HepG2 (cell line): ENCODE measurements at regions not wholly inside any gene's neighbourhood (a gene's known extent, or its start where the extent isn't known, plus 50 kb on each side); places are given as distances from the start of the nearest gene placed in this dataset.

Source experiments
- ARNT ChIP-seq: fragments of 450-650 bp; IDR thresholded peaks from 2 replicates; pipeline ENCODE4 v1.6.1; 2017
- POLR2AphosphoS5 ChIP-seq: IDR thresholded peaks from 2 replicates; pipeline ENCODE4 v1.6.1; 2012; ENCODE audit warnings: low read depth, low read length
- STAG1 ChIP-seq: sonication (generic); formaldehyde crosslinking; IDR thresholded peaks from 2 replicates; pipeline ENCODE4 v1.4.0; 2020; ENCODE audit warnings: missing genetic modification reagents
- ZBTB20 ChIP-seq: sonication (generic); formaldehyde crosslinking; IDR thresholded peaks from 2 replicates; pipeline ENCODE4 v1.8.1; 2023; ENCODE audit warnings: missing genetic modification reagents, low read depth, mild to moderate bottlenecking, borderline replicate concordance
- ZNF121 ChIP-seq: sonication (generic); formaldehyde crosslinking; IDR thresholded peaks from 2 replicates; pipeline ENCODE4 v1.5.0; 2020; ENCODE audit warnings: mild to moderate bottlenecking, missing genetic modification reagents
- ZNF224 ChIP-seq: sonication (generic); formaldehyde crosslinking; IDR thresholded peaks from 2 replicates; pipeline ENCODE4 v1.5.0; 2020; ENCODE audit warnings: mild to moderate bottlenecking, missing genetic modification reagents
- ZNF724P ChIP-seq: sonication (generic); formaldehyde crosslinking; IDR thresholded peaks from 2 replicates; pipeline ENCODE4 v1.8.0; 2022; ENCODE audit warnings: missing genetic modification reagents, borderline replicate concordance
- ZNF792 ChIP-seq: IDR thresholded peaks from 2 replicates; pipeline ENCODE4 v1.6.1; 2016
- TF ChIP-seq, protein P1 (sequence below): sonication (generic); formaldehyde crosslinking; IDR thresholded peaks from 2 replicates; pipeline ENCODE4 v1.5.0; 2020; ENCODE audit warnings: missing genetic modification reagents
- TF ChIP-seq, protein P2 (sequence below): IDR thresholded peaks from 2 replicates; pipeline ENCODE4 v1.6.1; 2016; ENCODE audit warnings: low read depth, borderline replicate concordance
- TF ChIP-seq, protein P3 (sequence below): sonication (generic); formaldehyde crosslinking; IDR thresholded peaks from 2 replicates; pipeline ENCODE4 v1.4.0; 2020; ENCODE audit warnings: missing genetic modification reagents
- TF ChIP-seq, protein P4 (sequence below): IDR thresholded peaks from 2 replicates; pipeline ENCODE4 v1.6.1; 2012; ENCODE audit warnings: inconsistent platforms
- TF ChIP-seq, protein P5 (sequence below): sonication (generic); formaldehyde crosslinking; IDR thresholded peaks from 2 replicates; pipeline ENCODE4 v1.4.0; 2020; ENCODE audit warnings: missing genetic modification reagents

DNA sequence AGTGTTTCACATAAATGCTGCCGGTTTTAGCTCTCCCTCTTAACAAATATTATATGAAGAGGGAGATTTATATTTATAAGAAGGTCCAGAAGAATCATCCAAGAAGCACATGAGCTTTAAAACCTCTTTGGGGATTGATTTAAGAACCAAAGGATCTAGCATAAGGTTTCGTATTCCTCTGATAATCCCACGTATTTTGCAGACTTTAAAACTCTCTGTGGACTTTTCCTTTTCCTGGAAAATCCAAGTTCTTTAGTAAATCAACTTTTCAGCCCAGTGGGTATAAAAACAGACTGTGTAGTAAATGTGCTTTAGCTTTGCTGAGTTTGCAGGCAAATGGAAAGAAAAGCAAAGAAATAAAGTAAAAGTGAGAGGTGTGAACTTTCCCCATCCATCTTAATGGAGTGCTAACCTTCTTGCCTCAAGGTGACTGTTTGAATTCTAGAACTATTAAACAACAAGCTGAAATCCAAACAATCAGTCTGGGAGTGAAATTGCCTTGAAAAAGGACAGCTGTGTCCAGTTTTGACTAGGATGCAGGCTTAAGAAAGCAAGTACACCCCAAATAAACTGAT, 363.4 kb upstream of the SLC24A2 start:
- TF ChIP-seq, protein P1, sequence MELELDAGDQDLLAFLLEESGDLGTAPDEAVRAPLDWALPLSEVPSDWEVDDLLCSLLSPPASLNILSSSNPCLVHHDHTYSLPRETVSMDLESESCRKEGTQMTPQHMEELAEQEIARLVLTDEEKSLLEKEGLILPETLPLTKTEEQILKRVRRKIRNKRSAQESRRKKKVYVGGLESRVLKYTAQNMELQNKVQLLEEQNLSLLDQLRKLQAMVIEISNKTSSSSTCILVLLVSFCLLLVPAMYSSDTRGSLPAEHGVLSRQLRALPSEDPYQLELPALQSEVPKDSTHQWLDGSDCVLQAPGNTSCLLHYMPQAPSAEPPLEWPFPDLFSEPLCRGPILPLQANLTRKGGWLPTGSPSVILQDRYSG (CRISPR knock-in tag), result no peak
- TF ChIP-seq, protein P2, sequence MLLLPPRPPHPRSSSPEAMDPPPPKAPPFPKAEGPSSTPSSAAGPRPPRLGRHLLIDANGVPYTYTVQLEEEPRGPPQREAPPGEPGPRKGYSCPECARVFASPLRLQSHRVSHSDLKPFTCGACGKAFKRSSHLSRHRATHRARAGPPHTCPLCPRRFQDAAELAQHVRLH (CRISPR knock-in tag), result no peak
- TF ChIP-seq ZNF121 (CRISPR knock-in tag), result no peak
- no peak for TF ChIP-seq ZBTB20 (CRISPR knock-in tag)
- TF ChIP-seq, protein P3, sequence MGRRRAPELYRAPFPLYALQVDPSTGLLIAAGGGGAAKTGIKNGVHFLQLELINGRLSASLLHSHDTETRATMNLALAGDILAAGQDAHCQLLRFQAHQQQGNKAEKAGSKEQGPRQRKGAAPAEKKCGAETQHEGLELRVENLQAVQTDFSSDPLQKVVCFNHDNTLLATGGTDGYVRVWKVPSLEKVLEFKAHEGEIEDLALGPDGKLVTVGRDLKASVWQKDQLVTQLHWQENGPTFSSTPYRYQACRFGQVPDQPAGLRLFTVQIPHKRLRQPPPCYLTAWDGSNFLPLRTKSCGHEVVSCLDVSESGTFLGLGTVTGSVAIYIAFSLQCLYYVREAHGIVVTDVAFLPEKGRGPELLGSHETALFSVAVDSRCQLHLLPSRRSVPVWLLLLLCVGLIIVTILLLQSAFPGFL (CRISPR knock-in tag), result no peak
- no peak for TF ChIP-seq ZNF224
- TF ChIP-seq ARNT, result no peak
- no peak for TF ChIP-seq ZNF724P (CRISPR knock-in tag)
- TF ChIP-seq, protein P4, sequence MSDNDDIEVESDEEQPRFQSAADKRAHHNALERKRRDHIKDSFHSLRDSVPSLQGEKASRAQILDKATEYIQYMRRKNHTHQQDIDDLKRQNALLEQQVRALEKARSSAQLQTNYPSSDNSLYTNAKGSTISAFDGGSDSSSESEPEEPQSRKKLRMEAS, result no peak
- TF ChIP-seq, protein P5, sequence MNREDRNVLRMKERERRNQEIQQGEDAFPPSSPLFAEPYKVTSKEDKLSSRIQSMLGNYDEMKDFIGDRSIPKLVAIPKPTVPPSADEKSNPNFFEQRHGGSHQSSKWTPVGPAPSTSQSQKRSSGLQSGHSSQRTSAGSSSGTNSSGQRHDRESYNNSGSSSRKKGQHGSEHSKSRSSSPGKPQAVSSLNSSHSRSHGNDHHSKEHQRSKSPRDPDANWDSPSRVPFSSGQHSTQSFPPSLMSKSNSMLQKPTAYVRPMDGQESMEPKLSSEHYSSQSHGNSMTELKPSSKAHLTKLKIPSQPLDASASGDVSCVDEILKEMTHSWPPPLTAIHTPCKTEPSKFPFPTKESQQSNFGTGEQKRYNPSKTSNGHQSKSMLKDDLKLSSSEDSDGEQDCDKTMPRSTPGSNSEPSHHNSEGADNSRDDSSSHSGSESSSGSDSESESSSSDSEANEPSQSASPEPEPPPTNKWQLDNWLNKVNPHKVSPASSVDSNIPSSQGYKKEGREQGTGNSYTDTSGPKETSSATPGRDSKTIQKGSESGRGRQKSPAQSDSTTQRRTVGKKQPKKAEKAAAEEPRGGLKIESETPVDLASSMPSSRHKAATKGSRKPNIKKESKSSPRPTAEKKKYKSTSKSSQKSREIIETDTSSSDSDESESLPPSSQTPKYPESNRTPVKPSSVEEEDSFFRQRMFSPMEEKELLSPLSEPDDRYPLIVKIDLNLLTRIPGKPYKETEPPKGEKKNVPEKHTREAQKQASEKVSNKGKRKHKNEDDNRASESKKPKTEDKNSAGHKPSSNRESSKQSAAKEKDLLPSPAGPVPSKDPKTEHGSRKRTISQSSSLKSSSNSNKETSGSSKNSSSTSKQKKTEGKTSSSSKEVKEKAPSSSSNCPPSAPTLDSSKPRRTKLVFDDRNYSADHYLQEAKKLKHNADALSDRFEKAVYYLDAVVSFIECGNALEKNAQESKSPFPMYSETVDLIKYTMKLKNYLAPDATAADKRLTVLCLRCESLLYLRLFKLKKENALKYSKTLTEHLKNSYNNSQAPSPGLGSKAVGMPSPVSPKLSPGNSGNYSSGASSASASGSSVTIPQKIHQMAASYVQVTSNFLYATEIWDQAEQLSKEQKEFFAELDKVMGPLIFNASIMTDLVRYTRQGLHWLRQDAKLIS (CRISPR knock-in tag), result no peak
- no peak for TF ChIP-seq POLR2AphosphoS5
- TF ChIP-seq ZNF792 (CRISPR knock-in tag), result no peak
- TF ChIP-seq STAG1 (CRISPR knock-in tag), result no peak
